ENCODE measurements at regions not wholly inside any gene's neighbourhood (a gene's known extent, or its start where the extent isn't known, plus 50 kb on each side); places are given as distances from the start of the nearest gene placed in this dataset.

- Histone ChIP-seq H3K4me1 (ENCODE audit: control insufficient read depth, insufficient read depth, low read length) (no peaks in the 10 kb centered on the region), H3K36me3 (ENCODE audit: control insufficient read depth in 2 of 2, insufficient read depth in 1 of 2, low read length in 2 of 2) (no peaks in the 10 kb centered on the region), H3K9me3 (ENCODE audit: control insufficient read depth, insufficient read depth, low read depth, low read length) (no peaks in the 10 kb centered on the region), H3K4me3 (ENCODE audit: low read depth, low read length) (no peak overlapping the region), H3K27ac (ENCODE audit: extremely low read depth, low read depth, low read length) (no peak overlapping the region)
- ChIA-PET POLR2A (no interaction called here), CTCF (interaction anchor here (1.4 kb wide), 1 partner anchor 52 kb away, joined by 4 read pairs; no protein-coding TSS in a partner anchor)
- TF ChIP-seq SP2 (tag by site-specific recombination; IDR thresholded peaks at IDR 0.05) (no peak), ZNF560 (tag by site-specific recombination; IDR thresholded peaks at IDR 0.05; ENCODE audit: borderline replicate concordance) (no peak), TRIM28 (IDR thresholded peaks at IDR 0.05; ENCODE audit: borderline replicate concordance, low read length) (no peak), ZNF423 (tag by site-specific recombination; IDR thresholded peaks at IDR 0.05) (no peak), SCRT2 (tag by site-specific recombination; IDR thresholded peaks at IDR 0.05) (no peak), SP7 (tag by site-specific recombination; IDR thresholded peaks at IDR 0.05) (no peak), ZNF626 (tag by site-specific recombination; IDR thresholded peaks at IDR 0.05) (no peak), ZNF2 (tag by site-specific recombination; IDR thresholded peaks at IDR 0.05) (no peak), EGR2 (tag by site-specific recombination; IDR thresholded peaks at IDR 0.05; ENCODE audit: low read depth) (no peak), ZNF324 (tag by site-specific recombination; IDR thresholded peaks at IDR 0.05) (no peak)
These were observed 319.1 kb downstream of the SLC4A3 start for GRCh38 chr2:219946529-219946928.

GRCh38 chr2:219947575-219947974 lies 320.1 kb downstream of the SLC4A3 start:
- TF ChIP-seq ZNF239 (tag by site-specific recombination; IDR thresholded peaks at IDR 0.05) = no peak
- no peak for TF ChIP-seq ZNF292 (tag by site-specific recombination; IDR thresholded peaks at IDR 0.05; ENCODE audit: borderline replicate concordance, low read depth)
- no peak for TF ChIP-seq ZNF639 (tag by site-specific recombination; IDR thresholded peaks at IDR 0.05)
- no peak for TF ChIP-seq ZNF558 (tag by site-specific recombination; IDR thresholded peaks at IDR 0.05)
- TF ChIP-seq ZNF623 (tag by site-specific recombination; IDR thresholded peaks at IDR 0.05) = no peak
- TF ChIP-seq ZNF302 (tag by site-specific recombination; IDR thresholded peaks at IDR 0.05; ENCODE audit: low read depth) = no peak
- TF ChIP-seq ZNF449 (tag by site-specific recombination; IDR thresholded peaks at IDR 0.05) = no peak
- no peak for TF ChIP-seq ZEB2 (tag by site-specific recombination; IDR thresholded peaks at IDR 0.05)
- no peak for TF ChIP-seq SETDB1 (IDR thresholded peaks at IDR 0.05; ENCODE audit: insufficient read length, low read length)
- TF ChIP-seq ZNF350 (tag by site-specific recombination; IDR thresholded peaks at IDR 0.05) = no peak
- TF ChIP-seq ZFP69B (tag by site-specific recombination; IDR thresholded peaks at IDR 0.05) = no peak
- no peak for TF ChIP-seq MYNN (tag by site-specific recombination; IDR thresholded peaks at IDR 0.05; ENCODE audit: borderline replicate concordance)
- ChIA-PET CTCF (interaction anchor here (0.6 kb wide), 2 partner anchors 32 to 278 kb away, joined by 3 to 4 read pairs; no protein-coding TSS in a partner anchor), POLR2A (no interaction called here)
- no peaks in the 10 kb centered on the region for H3K36me3 ChIP-seq (ENCODE audit: control insufficient read depth in 2 of 2, insufficient read depth in 1 of 2, low read length in 2 of 2)
- H3K4me3 ChIP-seq (ENCODE audit: low read depth, low read length) = no peak overlapping the region
- no peaks in the 10 kb centered on the region for H3K4me1 ChIP-seq (ENCODE audit: control insufficient read depth, insufficient read depth, low read length)
- H3K27ac ChIP-seq (ENCODE audit: extremely low read depth, low read depth, low read length) = no peak overlapping the region
- H3K9me3 ChIP-seq (ENCODE audit: control insufficient read depth, insufficient read depth, low read depth, low read length) = no peaks in the 10 kb centered on the region

GRCh38 chr2:219949053-219949452 lies 321.6 kb downstream of the SLC4A3 start:
- Histone ChIP-seq H3K36me3 (ENCODE audit: control insufficient read depth in 2 of 2, insufficient read depth in 1 of 2, low read length in 2 of 2) (no peaks in the 10 kb centered on the region), H3K9me3 (ENCODE audit: control insufficient read depth, insufficient read depth, low read depth, low read length) (no peaks in the 10 kb centered on the region), H3K4me3 (ENCODE audit: low read depth, low read length) (no peak overlapping the region), H3K27ac (ENCODE audit: extremely low read depth, low read depth, low read length) (no peak overlapping the region), H3K4me1 (ENCODE audit: control insufficient read depth, insufficient read depth, low read length) (no peaks in the 10 kb centered on the region)
- TF ChIP-seq ZNF658 (tag by site-specific recombination; IDR thresholded peaks at IDR 0.05) (no peak), ZFHX2 (tag by site-specific recombination; conservative IDR thresholded peaks at IDR 0.05) (no peak), ZNF514 (tag by site-specific recombination; IDR thresholded peaks at IDR 0.05) (no peak), KLF1 (tag by site-specific recombination; IDR thresholded peaks at IDR 0.05) (no peak), ZNF335 (tag by site-specific recombination; conservative IDR thresholded peaks at IDR 0.05) (no peak), ZNF837 (tag by site-specific recombination; IDR thresholded peaks at IDR 0.05) (no peak)
- ChIA-PET CTCF (interaction anchor here (0.6 kb wide), 1 partner anchor 858 kb away, joined by 3 read pairs; no protein-coding TSS in a partner anchor), POLR2A (no interaction called here)
